ENCODE measurements at regions not wholly inside any gene's neighbourhood (a gene's known extent, or its start where the extent isn't known, plus 50 kb on each side); places are given as distances from the start of the nearest gene placed in this dataset.
A peak's percentile ranks its signal among the peaks of the same experiment; 100 is the strongest.
"Not testable (repeated sequence)": the region's sequence is repeated elsewhere in the genome, so short reads cannot be mapped to it uniquely, and the experiment has no call there.

DNA sequence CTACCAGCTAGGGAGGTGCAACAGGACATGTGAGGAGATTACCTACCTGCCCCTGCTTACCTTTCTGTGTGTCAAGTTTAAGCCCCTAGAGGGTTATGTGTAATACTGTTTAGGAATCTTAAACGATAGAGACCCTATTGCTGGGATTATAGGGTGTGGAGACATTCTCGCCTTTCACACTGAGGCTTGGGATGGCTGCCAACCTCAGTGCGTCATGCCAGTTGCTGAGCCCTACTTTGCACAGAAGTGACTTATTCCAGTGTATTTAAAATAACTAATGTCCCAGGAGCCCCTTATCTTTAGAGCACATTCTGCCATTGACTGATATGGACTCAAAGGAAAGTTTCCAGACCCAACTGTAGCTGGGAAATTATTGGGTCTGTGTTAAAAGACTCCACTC is 76.6 kb upstream of the XPA start:
- no peak for DNase-seq

DNA sequence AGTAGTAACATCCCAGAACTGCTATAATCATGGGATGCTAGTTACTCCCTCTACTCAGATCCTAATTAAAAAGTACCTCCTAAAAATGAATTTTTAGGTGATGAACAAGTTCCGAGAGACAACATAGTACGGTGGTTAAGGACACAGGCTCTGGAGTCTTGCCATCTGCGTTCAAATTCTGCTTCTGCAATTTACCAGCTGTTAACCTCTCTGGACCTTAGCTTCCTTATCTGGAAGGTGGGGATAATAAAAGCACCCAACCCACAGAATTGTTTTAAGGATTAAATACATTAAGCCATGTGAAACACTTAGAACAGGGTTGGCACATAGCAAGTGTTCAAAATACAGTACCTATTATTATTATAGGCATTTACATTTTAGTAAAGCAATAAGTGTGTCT is 77.5 kb upstream of the XPA start:
- no peak for DNase-seq

DNA sequence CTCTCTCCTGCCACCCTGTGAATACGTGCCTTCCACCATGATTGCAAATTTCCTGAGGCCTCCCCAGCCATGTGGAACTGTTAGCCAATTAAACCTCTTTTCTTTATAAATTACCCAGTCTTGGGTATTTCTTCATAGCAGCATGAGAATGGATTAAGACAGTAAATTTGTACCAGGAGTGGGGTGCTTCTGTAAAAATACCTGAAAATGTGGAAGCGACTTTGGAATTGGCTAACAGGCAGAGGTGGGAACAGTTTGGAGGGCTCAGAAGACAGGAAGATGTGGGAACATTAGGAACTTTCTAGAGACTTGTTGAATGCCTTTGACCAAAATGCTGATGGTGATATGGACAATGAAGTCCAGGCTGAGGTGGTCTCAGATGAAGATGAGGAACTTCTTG is 74.3 kb upstream of the FOXE1 start:
- DNase-seq: not testable (repeated sequence)

DNA sequence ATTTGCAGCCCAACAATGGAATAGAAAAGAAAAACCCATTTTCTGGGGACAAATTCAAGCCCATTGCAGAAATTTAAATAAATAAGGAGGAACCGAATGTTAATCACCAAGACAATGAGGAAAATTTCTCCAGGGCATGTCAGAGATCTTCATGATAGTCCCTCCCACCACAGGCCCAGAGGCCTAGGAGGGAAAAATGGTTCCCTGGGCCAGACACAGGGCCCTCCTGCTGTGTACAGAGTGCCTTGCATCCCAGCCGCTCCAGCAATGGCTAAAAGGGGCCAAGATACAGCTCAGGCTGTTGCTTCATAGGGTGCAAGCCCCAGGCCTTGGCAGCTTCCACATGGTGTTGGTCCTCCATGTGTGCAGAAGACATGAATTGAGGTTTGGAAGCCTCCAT is 73.4 kb upstream of the FOXE1 start:
- DNase-seq: no peak

DNA sequence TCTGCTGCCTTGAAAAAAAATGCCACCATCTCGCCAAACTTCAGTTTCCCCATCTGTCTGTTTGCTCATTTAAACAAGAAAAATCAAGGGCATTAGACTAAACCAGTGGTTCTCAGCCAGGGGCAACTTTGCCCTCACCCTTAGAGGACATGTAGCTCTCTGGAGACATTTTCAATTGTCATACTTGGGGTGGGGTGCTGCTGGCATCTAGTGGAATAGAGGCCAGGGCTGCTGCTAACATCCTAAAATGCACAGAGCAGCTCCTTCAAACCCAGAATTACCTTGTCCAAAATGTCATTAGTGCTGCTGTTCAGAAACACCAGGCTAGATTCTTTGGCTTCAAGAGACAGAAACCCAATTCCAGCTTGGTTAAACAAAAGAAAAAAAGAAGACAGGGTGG is 71.1 kb upstream of the FOXE1 start:
- no peak for DNase-seq

DNA sequence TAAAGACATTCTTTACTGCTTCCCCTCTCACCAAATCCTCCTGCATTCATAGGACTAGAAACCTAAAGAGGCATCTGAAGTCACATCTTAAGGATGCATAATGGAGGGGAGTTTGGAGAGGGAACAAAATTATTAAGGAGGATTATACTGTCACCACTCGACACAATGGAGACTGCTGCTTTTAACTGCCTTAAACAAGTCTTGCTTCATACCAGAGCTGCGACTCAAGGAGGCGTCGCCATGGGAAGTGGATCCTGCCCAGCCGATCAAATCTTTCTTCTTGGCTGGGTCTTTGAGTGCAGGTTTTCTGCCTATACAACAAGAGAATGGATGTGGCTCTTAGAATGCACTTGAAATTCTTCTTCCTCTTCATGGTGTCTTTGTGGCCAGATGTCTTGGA is 66.7 kb upstream of the FOXE1 start:
- DNase-seq: no peak

DNA sequence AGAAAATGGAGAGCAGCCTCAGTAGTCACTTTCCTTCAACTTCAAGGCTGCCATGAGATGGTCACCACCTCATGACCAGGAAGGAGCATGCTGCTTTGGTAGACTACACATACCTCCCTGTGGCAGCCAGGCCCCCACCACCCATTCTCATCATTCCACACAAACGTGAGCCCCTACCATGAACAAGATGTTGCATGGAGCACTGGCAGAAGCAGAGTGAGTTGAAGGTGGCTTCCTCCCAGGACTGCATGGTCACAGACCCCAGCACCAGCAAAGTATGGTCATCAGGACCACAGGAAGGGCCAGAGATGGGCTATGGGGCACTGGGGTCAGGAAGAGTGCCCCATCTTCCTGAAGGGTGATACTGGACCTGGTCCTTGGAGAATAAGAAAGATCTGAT is 65.5 kb upstream of the FOXE1 start:
- DNase-seq: no peak

DNA sequence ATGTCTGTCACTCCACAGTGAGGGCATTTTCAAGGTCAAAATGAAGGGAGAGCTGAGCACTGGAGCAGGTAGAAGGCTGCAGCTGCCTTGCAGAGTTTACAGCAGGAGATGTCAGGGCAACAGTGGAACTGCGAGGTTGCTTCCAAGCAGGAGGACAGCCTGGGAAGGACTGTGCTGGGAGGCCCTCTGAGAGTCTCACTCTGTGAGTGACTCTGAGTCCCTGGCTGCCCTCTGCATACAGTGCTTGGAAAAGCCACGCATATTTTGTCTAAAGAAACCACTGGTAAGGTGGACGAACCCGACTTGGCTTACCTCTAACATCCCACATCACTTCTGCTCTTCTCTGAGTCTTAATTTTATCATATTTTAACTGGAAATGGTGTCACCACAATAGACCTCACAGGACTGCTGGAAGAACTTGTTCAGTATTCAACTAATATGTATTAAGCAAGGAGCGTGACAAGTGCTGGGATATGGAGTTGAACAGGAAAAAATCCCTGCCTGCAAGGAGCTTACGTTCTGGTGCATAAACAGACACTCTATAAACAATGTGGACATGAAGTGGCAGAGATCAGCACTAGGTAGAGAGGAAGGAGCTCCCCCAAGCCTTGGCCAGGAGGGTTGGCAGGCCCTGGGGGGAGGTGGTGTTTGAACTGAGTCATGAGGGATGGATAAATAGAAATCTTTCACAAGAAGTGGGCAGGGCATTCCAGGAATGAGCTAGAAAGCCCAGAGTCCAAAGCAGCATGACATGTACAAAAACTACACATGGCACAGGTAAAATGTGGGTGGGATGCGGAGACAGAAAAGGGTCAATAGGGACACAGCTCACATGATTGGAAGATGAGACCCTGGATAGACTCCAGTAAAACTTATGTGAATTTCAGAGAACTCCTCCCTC is 64.0 kb upstream of the FOXE1 start:
- no peak for DNase-seq

DNA sequence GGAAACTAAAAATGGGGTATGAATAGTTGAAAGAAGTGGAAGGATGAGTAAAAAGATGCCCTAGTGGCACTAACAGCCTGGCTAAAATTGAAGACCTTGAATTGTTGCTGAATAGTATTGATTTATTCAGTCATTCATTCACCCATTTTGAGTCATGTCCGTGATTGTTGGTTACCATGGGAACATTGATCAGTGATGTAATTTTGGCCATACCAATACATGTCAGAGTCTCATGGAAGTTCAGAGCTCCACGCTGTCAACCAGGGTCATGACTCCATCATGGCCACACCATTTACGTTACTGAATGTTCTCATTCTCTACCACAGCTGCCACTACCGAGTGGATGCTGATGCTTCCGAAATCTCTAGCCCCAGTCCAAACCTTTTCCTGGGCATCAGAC is 62.5 kb upstream of the FOXE1 start:
- no peak for DNase-seq

DNA sequence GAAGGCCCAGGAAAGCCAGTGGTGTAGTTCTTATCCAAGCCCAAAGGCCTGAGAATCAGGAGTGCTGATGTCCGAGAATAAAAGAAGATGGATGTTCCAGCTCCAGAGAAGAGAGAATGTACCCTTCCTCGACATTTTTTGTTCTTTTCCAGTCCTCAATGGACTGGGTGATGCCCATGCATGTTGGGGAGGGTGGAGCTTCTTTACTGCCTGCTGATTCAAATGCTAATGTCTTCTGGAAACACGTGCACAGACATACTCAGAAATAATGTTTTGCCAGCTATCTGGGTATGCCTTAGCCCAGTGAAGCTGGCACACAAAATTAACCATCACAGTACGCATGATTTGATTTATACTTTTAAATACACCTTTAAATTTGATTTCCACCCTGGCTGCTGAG is 61.5 kb upstream of the FOXE1 start:
- no peak for DNase-seq

DNA sequence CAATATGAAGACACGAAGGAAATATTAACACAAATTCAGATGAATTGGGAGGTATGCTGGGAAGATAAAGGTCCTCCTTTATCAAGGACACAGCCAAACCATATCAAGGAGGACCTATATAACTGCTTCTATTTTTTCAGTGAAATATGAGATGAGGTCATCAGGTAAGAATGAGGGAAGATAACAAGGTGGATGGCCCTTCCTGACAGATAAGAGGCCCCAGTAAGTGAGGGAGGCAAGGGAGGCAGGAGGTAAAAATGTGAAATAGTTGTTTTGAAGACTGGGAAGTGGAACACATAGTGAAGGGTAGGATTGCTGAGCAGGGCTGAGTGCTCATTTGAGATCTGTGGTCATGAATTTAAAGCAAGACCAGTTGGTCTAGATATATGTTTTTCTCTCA is 60.0 kb upstream of the FOXE1 start:
- DNase-seq: no peak

DNA sequence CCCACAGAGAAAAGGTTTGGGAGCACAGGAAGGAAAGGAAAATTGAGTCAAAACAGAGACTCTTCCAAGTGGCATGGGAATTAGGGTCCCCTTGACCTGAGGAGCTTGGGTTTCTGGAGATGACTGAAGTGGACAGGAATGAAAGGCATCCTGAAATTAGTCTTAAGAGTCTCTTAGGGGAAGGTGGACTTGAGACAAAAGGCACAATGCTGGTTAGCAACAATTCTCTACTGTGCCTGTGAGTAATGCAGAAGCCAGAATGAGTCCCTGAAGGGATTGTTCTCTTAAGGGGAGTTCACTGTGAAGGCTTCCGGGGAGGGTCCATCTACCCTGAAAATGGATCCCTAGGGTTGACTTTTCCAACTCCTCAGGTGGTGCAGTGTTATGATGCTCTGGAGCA is 58.4 kb upstream of the FOXE1 start:
- no peak for DNase-seq

DNA sequence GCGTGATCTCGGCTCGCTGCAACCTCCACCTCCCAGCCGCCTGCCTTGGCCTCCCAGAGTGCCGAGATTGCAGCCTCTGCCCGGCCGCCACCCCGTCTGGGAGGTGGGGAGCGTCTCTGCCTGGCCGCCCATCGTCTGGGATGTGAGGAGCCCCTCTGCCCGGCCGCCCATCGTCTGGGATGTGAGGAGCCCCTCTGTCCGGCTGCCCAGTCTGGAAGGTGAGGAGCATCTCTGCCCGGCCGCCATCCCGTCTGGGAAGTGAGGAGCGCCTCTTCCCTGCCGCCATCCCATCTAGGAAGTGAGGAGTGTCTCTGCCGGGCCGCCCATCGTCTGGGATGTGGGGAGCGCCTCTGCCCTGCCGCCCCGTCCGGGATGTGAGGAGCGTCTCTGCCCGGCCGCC is 56.9 kb upstream of the FOXE1 start:
- DNase-seq: not testable (repeated sequence)

DNA sequence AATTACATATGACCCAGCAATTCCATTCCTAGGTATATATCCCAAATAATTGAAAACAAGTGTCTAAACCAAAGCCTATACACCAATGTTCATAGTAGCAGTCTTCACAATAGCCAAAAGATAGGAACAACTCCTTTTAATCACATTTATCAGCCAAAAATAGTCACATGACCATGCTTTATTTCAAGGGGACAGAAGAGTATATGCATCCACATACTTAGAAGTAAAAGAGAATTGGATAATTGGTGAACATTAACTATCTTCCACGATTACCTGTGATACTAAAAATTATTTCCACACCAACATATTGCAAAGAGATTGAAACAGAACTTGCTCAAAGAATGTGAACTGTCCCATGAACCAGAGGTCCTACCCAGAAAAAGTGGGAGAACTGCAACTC is 51.8 kb upstream of the FOXE1 start:
- DNase-seq: no peak

DNA sequence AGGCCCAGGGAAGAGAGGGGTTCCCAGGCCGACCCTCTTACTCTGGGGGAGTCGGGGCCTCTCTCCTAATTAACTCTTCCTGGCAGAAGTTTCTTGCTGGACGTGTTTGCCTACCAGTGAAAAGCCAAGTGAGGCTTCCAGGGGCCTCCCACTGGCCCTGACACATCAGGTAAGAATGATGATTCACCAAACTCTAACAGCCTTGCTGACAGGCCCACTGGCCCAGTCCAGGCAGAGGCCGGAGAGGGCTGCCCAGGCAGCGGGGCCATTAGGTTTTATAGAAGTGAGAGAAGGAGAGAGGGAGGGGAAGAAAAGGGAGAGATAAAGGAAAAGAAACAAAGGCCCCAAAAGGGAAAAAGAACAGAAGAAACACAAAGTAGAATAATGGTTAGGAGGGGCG is 50.8 kb upstream of the FOXE1 start:
- DNase-seq: no peak

DNA sequence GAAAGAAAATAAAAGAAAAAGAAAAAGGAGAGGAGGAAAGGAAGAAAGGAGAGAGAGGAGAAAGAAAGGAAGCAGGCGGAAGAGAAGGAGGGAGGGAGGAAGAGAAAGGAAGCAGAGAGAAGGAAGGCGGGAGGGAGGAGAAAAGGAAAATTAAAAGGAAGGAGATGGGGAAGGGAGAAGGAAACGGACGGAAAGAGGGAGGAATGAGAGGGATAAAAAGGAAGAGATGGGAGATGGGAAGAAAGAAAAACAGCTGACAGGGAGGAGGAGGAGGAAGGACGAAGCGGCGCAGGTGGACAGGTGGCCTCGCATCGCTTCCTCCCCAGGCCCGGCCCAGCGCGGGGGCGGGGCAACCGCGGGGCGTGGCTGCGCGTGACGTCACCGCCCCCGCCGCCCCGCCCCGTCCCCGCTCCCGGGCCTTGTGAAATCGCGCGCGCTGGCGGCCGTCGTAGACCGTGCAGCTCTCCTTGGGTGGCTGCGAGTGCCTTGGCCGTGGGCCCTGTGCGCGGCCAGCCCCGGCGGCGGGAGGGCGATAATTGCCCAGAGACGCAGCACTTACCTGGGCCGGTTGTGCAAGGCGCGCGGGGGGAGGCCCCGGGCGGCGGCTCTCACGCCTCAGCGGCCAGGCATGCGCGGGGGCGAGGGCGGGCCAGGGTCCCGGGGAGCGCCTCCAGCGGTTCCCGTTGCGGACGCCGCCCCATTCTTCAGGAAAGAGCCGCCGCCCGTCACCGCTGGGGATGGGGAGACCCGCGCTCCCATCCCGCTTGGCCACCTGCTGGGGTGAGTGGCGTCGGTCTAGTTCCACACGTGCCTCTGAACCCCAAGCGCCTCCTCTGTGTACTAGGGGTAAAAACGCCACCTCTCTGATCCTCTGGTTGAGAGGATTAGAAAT is 49.6 kb upstream of the FOXE1 start:
- DNase-seq: peak; percentile 73 to 84

All from CD4-positive, alpha-beta T cell treated with Interferon alpha-2 for 1 hour (primary cell).